K562 (cell line): ENCODE measurements at regions not wholly inside any gene's neighbourhood (a gene's known extent, or its start where the extent isn't known, plus 50 kb on each side); places are given as distances from the start of the nearest gene placed in this dataset.

Experiments
- ATAC-seq: fragments of 200-7000 bp; cut with Tn5 transposase; 3 replicates; pipeline ENCODE4 v1.9.1; 2020; ENCODE audit warnings: moderate library complexity
- BruUV-seq: library from RNA; stranded (reverse); fragments of 400-500 nt; replicated peaks from 2 replicates; lab custom pipeline; 2021; lab: Mats Ljungman, UMichigan
- CTCF ChIA-PET: fragments of 300-600 bp; formaldehyde crosslinking; extraction: SDS; loops from one replicate; lab custom pipeline; 2021; ENCODE audit warnings: low intra/inter-chr PET ratio; lab: Yijun Ruan, JAX
- POLR2A ChIA-PET: fragments of 300-600, 350-650 bp; sonication (Branson Sonifier 250); formaldehyde crosslinking; extraction: SDS; loops from one replicate; lab custom pipeline; 2021; ENCODE audit warnings: antibody characterized with exemption, inconsistent platforms; lab: Yijun Ruan, JAX
- DNase-seq, 4 experiments: peaks; one replicate each; pipeline versions ENCODE4 v3.0.0 to v3.0.0-alpha.2; 2011 to 2018; ENCODE audit warnings: low spot score in 3 of 4, mixed read lengths in 3 of 4; ENCODE audit errors: extremely low read depth in 1 of 4
- FAIRE-seq: peaks from 2 replicates; lab custom pipeline; 2011; peaks lifted over from hg19 to GRCh38; lab: Jason Lieb, UNC
- H2AFZ ChIP-seq: 2 replicates; pipeline ENCODE4 v1.6.0; 2011; ENCODE audit warnings: low read depth, low read length, control low read depth, inconsistent platforms
- H3K27ac ChIP-seq: fragments of 200-600 bp; 3 replicates; pipeline ENCODE4 v1.8.0; 2011; ENCODE audit warnings: low read depth, mild to moderate bottlenecking, control low read depth, inconsistent platforms, low read length, moderate library complexity, mixed read lengths; ENCODE audit errors: extremely low read depth
- H3K27me3 ChIP-seq, 2 experiments: fragments of 300-600 bp in 1 of 2; 2 replicates in 1 of 2; 3 replicates in 1 of 2; pipeline versions ENCODE4 v1.6.0 to v1.8.0; 2011; ENCODE audit warnings: inconsistent platforms in 2 of 2, low read length in 2 of 2, mild to moderate bottlenecking in 1 of 2, mixed read lengths in 1 of 2, moderate library complexity in 1 of 2; ENCODE audit not compliant: control insufficient read depth in 2 of 2, insufficient read depth in 2 of 2
- H3K36me3 ChIP-seq: fragments of 300-600 bp; 3 replicates; pipeline ENCODE4 v1.8.0; 2011; ENCODE audit warnings: mild to moderate bottlenecking, low read length, inconsistent platforms; ENCODE audit not compliant: control insufficient read depth, insufficient read depth
- H3K4me1 ChIP-seq, 2 experiments: fragments of 200-600 bp in 1 of 2; replicated peaks in 1 of 2; 2 replicates in 1 of 2; 3 replicates in 1 of 2; pipeline versions ENCODE4 v1.5.1 to v1.8.0; 2011; ENCODE audit warnings: inconsistent platforms in 2 of 2, low read length in 2 of 2, mild to moderate bottlenecking in 1 of 2, mixed read lengths in 1 of 2, moderate library complexity in 1 of 2; ENCODE audit not compliant: control insufficient read depth in 2 of 2, insufficient read depth in 2 of 2
- H3K4me2 ChIP-seq: 2 replicates; pipeline ENCODE4 v1.6.1; 2011; ENCODE audit warnings: low read length, control low read depth, inconsistent platforms, mixed read lengths; ENCODE audit not compliant: insufficient read depth
- H3K4me3 ChIP-seq: fragments of 200-600 bp; sonication (generic), shearing (Covaris generic); 2 replicates; pipeline ENCODE4 v1.5.1; 2016; ENCODE audit warnings: control low read depth, inconsistent platforms
- H3K79me2 ChIP-seq: fragments of 200-600 bp; 3 replicates; pipeline ENCODE4 v1.8.0; 2011; ENCODE audit warnings: low read length, inconsistent platforms; ENCODE audit not compliant: control insufficient read depth, insufficient read depth
- H3K9ac ChIP-seq, 2 experiments: 2 replicates each; pipeline versions ENCODE4 v1.6.0 to v1.6.1; 2011; ENCODE audit warnings: low read depth in 2 of 2, low read length in 2 of 2, control low read depth in 1 of 2, inconsistent platforms in 1 of 2, mild to moderate bottlenecking in 1 of 2, mixed read lengths in 1 of 2; ENCODE audit not compliant: insufficient read depth in 1 of 2
- H3K9me1 ChIP-seq: one replicate; pipeline ENCODE4 v1.6.0; 2011; ENCODE audit warnings: inconsistent platforms, mild to moderate bottlenecking, low read length, moderate library complexity; ENCODE audit not compliant: control insufficient read depth, insufficient read depth
- H3K9me3 ChIP-seq: replicated peaks from 2 replicates; pipeline ENCODE4 v1.5.1; 2011; ENCODE audit warnings: low read depth, low read length, inconsistent platforms; ENCODE audit not compliant: control insufficient read depth, insufficient read depth
- H4K20me1 ChIP-seq: replicated peaks from 2 replicates; pipeline ENCODE4 v1.6.1; 2011; ENCODE audit warnings: low read length, inconsistent platforms, mixed read lengths; ENCODE audit not compliant: control insufficient read depth, insufficient read depth
- BACH1 ChIP-seq: fragments of 200-800 bp; sonication (Bioruptor generic); IDR thresholded peaks from 2 replicates; pipeline ENCODE4 v1.6.1; 2016; ENCODE audit warnings: missing genetic modification characterization, missing compliant biosample characterization
- COPS2 ChIP-seq: fragments of 450-650 bp; conservative IDR thresholded peaks from 2 replicates; pipeline ENCODE4 v1.6.1; 2016; ENCODE audit warnings: mild to moderate bottlenecking, moderate library complexity
- NRF1 ChIP-seq, 2 experiments: fragments of 450-650 bp; IDR thresholded peaks in 1 of 2; conservative IDR thresholded peaks in 1 of 2; 2 replicates each; pipeline ENCODE4 v1.6.1; 2014; ENCODE audit warnings: mild to moderate bottlenecking in 2 of 2
- PATZ1 ChIP-seq: fragments of 250-450 bp; sonication (Bioruptor Pico); IDR thresholded peaks from 2 replicates; pipeline ENCODE4 v1.5.0; 2020; ENCODE audit warnings: mild to moderate bottlenecking, borderline replicate concordance
- POLR3G ChIP-seq: IDR thresholded peaks from 2 replicates; pipeline ENCODE4 v1.6.1; 2011; ENCODE audit not compliant: insufficient read length, insufficient replicate concordance; ENCODE audit errors: extremely low read depth
- U2AF1 ChIP-seq: fragments of 200-400 bp; formaldehyde crosslinking; optimal IDR thresholded peaks from 2 replicates; pipeline ENCODE3; 2017; ENCODE audit warnings: mild to moderate bottlenecking, low read depth, low read length, moderate library complexity
- ZBTB5 ChIP-seq: fragments of 450-650 bp; IDR thresholded peaks from 2 replicates; pipeline ENCODE4 v1.6.1; 2017; ENCODE audit warnings: antibody characterized with exemption
- ZNF140 ChIP-seq: fragments of 250-450 bp; sonication (Bioruptor Pico); IDR thresholded peaks from 2 replicates; pipeline ENCODE4 v1.8.0; 2021; ENCODE audit warnings: moderate library complexity, mild to moderate bottlenecking, inconsistent platforms
- WGBS: fragments of 100-300 bp; shearing (Covaris generic); methylation state at CpG from one replicate; pipeline ENCODE4 v1.1.6; 2016; ENCODE audit warnings: low coverage, mixed read lengths; ENCODE audit not compliant: insufficient coverage; ENCODE audit errors: missing lambda C conversion rate; 5-methylcytosine and 5-hydroxymethylcytosine counted together
- in situ Hi-C: fragments of 300-500 bp; cut with MboI; formaldehyde crosslinking; loops from 4 replicates; pipeline ENCODE4 v1.15.0; 2018; ENCODE audit warnings: inconsistent platforms, mixed read lengths
- intact Hi-C: fragments of 100-400 bp; cut with micrococcal nuclease; formaldehyde crosslinking; loops from 2 replicates; pipeline ENCODE4 v1.14.2; 2022

GRCh38 chr5:93243481-93243880, 337.5 kb downstream of the NR2F1-AS1 start:
- H3K36me3 ChIP-seq, result no peaks in the 10 kb centered on the region
- in situ Hi-C loops, result no loop called here
- no peak overlapping the region for H3K27ac ChIP-seq
- no peaks in the 10 kb centered on the region for H4K20me1 ChIP-seq
- no peaks in the 10 kb centered on the region for H3K79me2 ChIP-seq
- H3K4me2 ChIP-seq, result no peak overlapping the region
- ATAC-seq (no peak), FAIRE-seq (no peak), DNase-seq (no peak)
- ChIA-PET POLR2A (no interaction called here), CTCF (no interaction called here)
- no peak overlapping the region for H3K4me3 ChIP-seq
- H3K4me1 ChIP-seq, result no peaks in the 10 kb centered on the region
- BruUV-seq, result no TSS peak
- no peaks in the 10 kb centered on the region for H3K9me1 ChIP-seq
- no peaks in the 10 kb centered on the region for H3K27me3 ChIP-seq
- TF ChIP-seq ZNF140 (CRISPR knock-in tag) (no peak), U2AF1 (no peak)
- H3K9ac ChIP-seq, result no peak overlapping the region
- no peaks in the 10 kb centered on the region for H3K9me3 ChIP-seq
- no peak overlapping the region for H2AFZ ChIP-seq
- intact Hi-C loops, result no loop called here
- 0% methylated on average over 1 of the region's 1 CpG for WGBS

- in situ Hi-C loops, result no loop called here
Measured at GRCh38 chr5:93240228-93240834, 340.7 kb downstream of the NR2F1-AS1 start.

More at GRCh38 chr5:93240228-93240834, 340.7 kb downstream of the NR2F1-AS1 start:
- Histone ChIP-seq H3K36me3 (no peaks in the 10 kb centered on the region), H3K9ac (no peak overlapping the region), H3K9me1 (no peaks in the 10 kb centered on the region), H4K20me1 (no peaks in the 10 kb centered on the region), H3K9me3 (no peaks in the 10 kb centered on the region), H3K27ac (no peak overlapping the region), H3K27me3 (no peaks in the 10 kb centered on the region), H3K4me3 (no peak overlapping the region), H3K79me2 (no peaks in the 10 kb centered on the region), H3K4me2 (no peak overlapping the region), H2AFZ (no peak overlapping the region), H3K4me1 (no peaks in the 10 kb centered on the region)
- FAIRE-seq (no peak), ATAC-seq (no peak), DNase-seq (no peak)
- WGBS, result 0% methylated on average over 5 of the region's 5 CpGs
- POLR2A ChIA-PET, result no interaction called here
- TF ChIP-seq BACH1 (tag) (no peak), NRF1 (conservative IDR thresholded peaks at IDR 0.05 in 1 of 2, IDR thresholded peaks at IDR 0.05 in 1 of 2) (no peak), POLR3G (no peak), COPS2 (no peak), ZBTB5 (no peak), PATZ1 (CRISPR knock-in tag) (no peak)
- CTCF ChIA-PET, result no interaction called here
- intact Hi-C loops, result no loop called here
- no TSS peak for BruUV-seq
